Parathyroid adenoma (tissue), 2 donors: ENCODE measurements at regions not wholly inside any gene's neighbourhood (a gene's known extent, or its start where the extent isn't known, plus 50 kb on each side); places are given as distances from the start of the nearest gene placed in this dataset.

Source experiments
- H2AFZ ChIP-seq: fragments of 300-600 bp; sonication (generic); one replicate; pipeline ENCODE4 v1.7.0; 2017; ENCODE audit warnings: antibody characterized with exemption, mild to moderate bottlenecking
- H3K27ac ChIP-seq: fragments of 300-600 bp; sonication (generic); one replicate; pipeline ENCODE4 v1.7.0; 2017
- H3K27me3 ChIP-seq: fragments of 300-600 bp; sonication (generic); one replicate; pipeline ENCODE4 v1.7.0; 2017; ENCODE audit warnings: low read length; ENCODE audit not compliant: control insufficient read depth, insufficient read depth
- H3K36me3 ChIP-seq: fragments of 300-600 bp; sonication (generic); one replicate; pipeline ENCODE4 v1.7.0; 2017; ENCODE audit warnings: low read length; ENCODE audit not compliant: control insufficient read depth, insufficient read depth
- H3K4me1 ChIP-seq: fragments of 300-600 bp; sonication (generic); one replicate; pipeline ENCODE4 v1.7.0; 2017; ENCODE audit warnings: control low read depth
- H3K4me2 ChIP-seq: fragments of 300-600 bp; sonication (generic); one replicate; pipeline ENCODE4 v1.7.0; 2017; ENCODE audit warnings: low read length
- H3K4me3 ChIP-seq: fragments of 300-600 bp; sonication (generic); one replicate; pipeline ENCODE4 v1.7.0; 2017; ENCODE audit warnings: low read depth, low read length
- H3K79me2 ChIP-seq: fragments of 300-600 bp; sonication (generic); one replicate; pipeline ENCODE4 v1.7.0; 2017; ENCODE audit warnings: control low read depth
- H3K9ac ChIP-seq: fragments of 300-600 bp; sonication (generic); one replicate; pipeline ENCODE4 v1.7.0; 2017; ENCODE audit warnings: mild to moderate bottlenecking
- H3K9me3 ChIP-seq: fragments of 300-600 bp; sonication (generic); one replicate; pipeline ENCODE4 v1.7.0; 2017; ENCODE audit warnings: low read length; ENCODE audit not compliant: control insufficient read depth
- CTCF ChIP-seq: fragments of 300-600 bp; sonication (generic); IDR thresholded peaks from one replicate; pipeline ENCODE4 v1.7.0; 2017; ENCODE audit warnings: antibody characterized with exemption, mild to moderate bottlenecking
- donor health status: primary hyperparathyroidism.

GRCh38 chr7:51521054-51521453, 204.4 kb upstream of the COBL start:
- Histone ChIP-seq H3K27ac (no peak overlapping the region), H3K79me2 (no peaks in the 10 kb centered on the region), H2AFZ (no peak overlapping the region), H3K4me1 (no peaks in the 10 kb centered on the region), H3K9ac (no peak overlapping the region), H3K36me3 (no peaks in the 10 kb centered on the region), H3K9me3 (no peaks in the 10 kb centered on the region), H3K27me3 (no peaks in the 10 kb centered on the region), H3K4me3 (no peak overlapping the region), H3K4me2 (no peak overlapping the region)
- no peak for TF ChIP-seq CTCF

- TF ChIP-seq CTCF = no peak
- Histone ChIP-seq H3K4me1 (no peaks in the 10 kb centered on the region), H3K4me3 (no peak overlapping the region), H3K9me3 (no peaks in the 10 kb centered on the region), H3K4me2 (no peak overlapping the region), H3K9ac (no peak overlapping the region), H3K79me2 (no peaks in the 10 kb centered on the region), H2AFZ (no peak overlapping the region), H3K36me3 (no peaks in the 10 kb centered on the region), H3K27ac (no peak overlapping the region), H3K27me3 (no peaks in the 10 kb centered on the region)
Measured at GRCh38 chr7:51518646-51519045, 202.0 kb upstream of the COBL start.

GRCh38 chr7:51517187-51517586, 200.6 kb upstream of the COBL start:
- H3K9me3 ChIP-seq = no peaks in the 10 kb centered on the region
- H3K4me3 ChIP-seq = no peak overlapping the region
- no peak overlapping the region for H3K27ac ChIP-seq
- H3K4me1 ChIP-seq = no peaks in the 10 kb centered on the region
- TF ChIP-seq CTCF = no peak
- H3K27me3 ChIP-seq = no peaks in the 10 kb centered on the region
- no peaks in the 10 kb centered on the region for H3K79me2 ChIP-seq
- H3K36me3 ChIP-seq = no peaks in the 10 kb centered on the region
- H3K9ac ChIP-seq = no peak overlapping the region
- H2AFZ ChIP-seq = no peak overlapping the region
- H3K4me2 ChIP-seq = no peak overlapping the region

- Histone ChIP-seq H3K36me3 (no peaks in the 10 kb centered on the region), H3K27me3 (no peaks in the 10 kb centered on the region), H3K27ac (no peak overlapping the region), H3K4me1 (no peaks in the 10 kb centered on the region), H3K9me3 (no peaks in the 10 kb centered on the region), H3K79me2 (no peaks in the 10 kb centered on the region), H3K4me3 (no peak overlapping the region), H3K4me2 (no peak overlapping the region), H3K9ac (no peak overlapping the region), H2AFZ (no peak overlapping the region)
- no peak for TF ChIP-seq CTCF
Measured at GRCh38 chr7:51501620-51502019, 185.0 kb upstream of the COBL start.

- Histone ChIP-seq H3K9ac (no peak overlapping the region), H3K27me3 (no peaks in the 10 kb centered on the region), H3K36me3 (no peaks in the 10 kb centered on the region), H3K9me3 (no peaks in the 10 kb centered on the region), H3K4me3 (no peak overlapping the region), H3K4me1 (no peaks in the 10 kb centered on the region), H3K79me2 (no peaks in the 10 kb centered on the region), H3K27ac (no peak overlapping the region), H3K4me2 (no peak overlapping the region), H2AFZ (no peak overlapping the region)
- no peak for TF ChIP-seq CTCF
Measured at GRCh38 chr7:51482976-51483375, 166.4 kb upstream of the COBL start.
